ENCODE measurements at regions not wholly inside any gene's neighbourhood (a gene's known extent, or its start where the extent isn't known, plus 50 kb on each side); places are given as distances from the start of the nearest gene placed in this dataset.

DNA sequence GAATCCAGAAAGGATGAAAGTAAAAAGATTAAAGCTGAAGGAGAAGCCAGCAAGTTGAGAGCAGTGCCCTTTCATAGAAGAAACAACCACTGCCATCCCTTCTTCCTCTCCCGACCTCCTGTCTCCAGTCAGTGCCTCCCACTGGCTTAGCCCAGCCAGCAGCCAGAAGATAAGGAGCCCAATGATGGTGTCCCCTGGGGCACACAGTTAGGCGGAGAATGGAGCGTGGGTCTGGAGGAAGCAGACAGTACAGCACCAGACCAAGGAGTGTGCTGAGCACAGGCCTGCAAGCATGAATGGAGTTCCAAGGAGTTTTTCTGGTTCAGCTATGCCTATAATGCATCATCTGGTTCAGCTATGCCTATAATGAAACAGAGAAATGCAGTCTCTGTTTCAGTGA lies 54.3 kb upstream of the TNRC6B start:
- H2BK12ac ChIP-seq (ENCODE audit: low read length), result no peak overlapping the region
- no peaks in the 10 kb centered on the region for H3K27me3 ChIP-seq (ENCODE audit: insufficient read depth, low read length)
- DNase-seq, result peak; percentile 82 to 85
- H2AK5ac ChIP-seq (ENCODE audit: low read length), result no peak overlapping the region
- no peaks in the 10 kb centered on the region for H3K79me1 ChIP-seq (ENCODE audit: low read length)
- H3K9ac ChIP-seq (ENCODE audit: low read length), result no peak overlapping the region
- no CpG with 5 or more reads among the region's 3 CpGs for WGBS (ENCODE audit: extremely low coverage, insufficient coverage, insufficient read length)
- H3K14ac ChIP-seq (ENCODE audit: low read length), result no peak overlapping the region
- H4K91ac ChIP-seq (ENCODE audit: low read depth, low read length), result no peak overlapping the region
- no peaks in the 10 kb centered on the region for H3K9me3 ChIP-seq (ENCODE audit: insufficient read depth, low read depth, low read length)
- no peak overlapping the region for H2BK5ac ChIP-seq (ENCODE audit: low read depth, low read length, poor library complexity)
- no peak overlapping the region for H3K4ac ChIP-seq (ENCODE audit: low read depth, low read length)
- H2BK120ac ChIP-seq (ENCODE audit: insufficient read depth, low read length, poor library complexity), result no peak overlapping the region
- no peak overlapping the region for H3K4me2 ChIP-seq (ENCODE audit: low read length)
- H3K18ac ChIP-seq (ENCODE audit: low read length), result no peak overlapping the region
- no peaks in the 10 kb centered on the region for H3K79me2 ChIP-seq (ENCODE audit: control insufficient read depth, insufficient read depth, low read length, poor library complexity)
- no peaks in the 10 kb centered on the region for H3K4me1 ChIP-seq (ENCODE audit: control insufficient read depth in 1 of 2, insufficient read depth in 2 of 2, low read length in 2 of 2)
- H4K8ac ChIP-seq (ENCODE audit: low read depth, low read length), result no peak overlapping the region
- H4K12ac ChIP-seq (ENCODE audit: low read depth, low read length), result no peak overlapping the region
- no peak overlapping the region for H3K23ac ChIP-seq (ENCODE audit: low read length)
- no peak overlapping the region for H3K4me3 ChIP-seq (ENCODE audit: low read depth, low read length)
- H2AFZ ChIP-seq (ENCODE audit: insufficient read depth, low read length, poor library complexity), result no peak overlapping the region
- no peaks in the 10 kb centered on the region for H3K36me3 ChIP-seq (ENCODE audit: control insufficient read depth in 1 of 2, insufficient read depth in 2 of 2, low read length in 2 of 2)
- H3K27ac ChIP-seq (ENCODE audit: low read depth, low read length), result no peak overlapping the region

All from trophoblast cell (in vitro differentiated cells and primary cell).